NB4 (cell line): ENCODE measurements at regions not wholly inside any gene's neighbourhood (a gene's known extent, or its start where the extent isn't known, plus 50 kb on each side); places are given as distances from the start of the nearest gene placed in this dataset.

Experiments used
- DNase-seq: peaks from one replicate; pipeline ENCODE4 v3.0.0; 2010; ENCODE audit warnings: low read depth
- H3K4me3 ChIP-seq: one replicate; pipeline ENCODE4 v1.5.1; 2011; ENCODE audit warnings: mild to moderate bottlenecking, low read depth, low read length, moderate library complexity
- MYC ChIP-seq: IDR thresholded peaks from 2 replicates; pipeline ENCODE4 v1.6.1; 2011; ENCODE audit warnings: low read depth, low read length
- POLR2A ChIP-seq: IDR thresholded peaks from 2 replicates; pipeline ENCODE4 v1.6.1; 2011; ENCODE audit warnings: mild to moderate bottlenecking; ENCODE audit not compliant: insufficient read length; ENCODE audit errors: extremely low read depth
- TF ChIP-seq, protein P1 (sequence below): IDR thresholded peaks from 2 replicates; pipeline ENCODE4 v1.6.1; 2011; ENCODE audit warnings: low read depth, low read length
- TF ChIP-seq, protein P2 (sequence below): IDR thresholded peaks from one replicate; pipeline ENCODE4 v1.5.1; 2012; ENCODE audit warnings: low read depth, low read length

GRCh38 chr5:152632360-152632759 lies 227.3 kb upstream of the NMUR2 start:
- DNase-seq: no peak
- TF ChIP-seq, protein P1, sequence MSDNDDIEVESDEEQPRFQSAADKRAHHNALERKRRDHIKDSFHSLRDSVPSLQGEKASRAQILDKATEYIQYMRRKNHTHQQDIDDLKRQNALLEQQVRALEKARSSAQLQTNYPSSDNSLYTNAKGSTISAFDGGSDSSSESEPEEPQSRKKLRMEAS: no peak
- TF ChIP-seq, protein P2, sequence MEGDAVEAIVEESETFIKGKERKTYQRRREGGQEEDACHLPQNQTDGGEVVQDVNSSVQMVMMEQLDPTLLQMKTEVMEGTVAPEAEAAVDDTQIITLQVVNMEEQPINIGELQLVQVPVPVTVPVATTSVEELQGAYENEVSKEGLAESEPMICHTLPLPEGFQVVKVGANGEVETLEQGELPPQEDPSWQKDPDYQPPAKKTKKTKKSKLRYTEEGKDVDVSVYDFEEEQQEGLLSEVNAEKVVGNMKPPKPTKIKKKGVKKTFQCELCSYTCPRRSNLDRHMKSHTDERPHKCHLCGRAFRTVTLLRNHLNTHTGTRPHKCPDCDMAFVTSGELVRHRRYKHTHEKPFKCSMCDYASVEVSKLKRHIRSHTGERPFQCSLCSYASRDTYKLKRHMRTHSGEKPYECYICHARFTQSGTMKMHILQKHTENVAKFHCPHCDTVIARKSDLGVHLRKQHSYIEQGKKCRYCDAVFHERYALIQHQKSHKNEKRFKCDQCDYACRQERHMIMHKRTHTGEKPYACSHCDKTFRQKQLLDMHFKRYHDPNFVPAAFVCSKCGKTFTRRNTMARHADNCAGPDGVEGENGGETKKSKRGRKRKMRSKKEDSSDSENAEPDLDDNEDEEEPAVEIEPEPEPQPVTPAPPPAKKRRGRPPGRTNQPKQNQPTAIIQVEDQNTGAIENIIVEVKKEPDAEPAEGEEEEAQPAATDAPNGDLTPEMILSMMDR: no peak
- no peak for TF ChIP-seq POLR2A
- no peak for TF ChIP-seq MYC
- no peak overlapping the region for H3K4me3 ChIP-seq

GRCh38 chr5:152634586-152634985 lies 229.5 kb upstream of the NMUR2 start:
- TF ChIP-seq, protein P1: no peak
- TF ChIP-seq POLR2A (no peak), MYC (no peak)
- TF ChIP-seq, protein P2: no peak
- H3K4me3 ChIP-seq: no peak overlapping the region
- no peak for DNase-seq

- no peak overlapping the region for H3K4me3 ChIP-seq
- DNase-seq: no peak
- TF ChIP-seq, protein P1: no peak
- TF ChIP-seq, protein P2: no peak
- TF ChIP-seq MYC (no peak), POLR2A (no peak)
Observed at GRCh38 chr5:152638996-152639552, 234.0 kb upstream of the NMUR2 start.

GRCh38 chr5:152641970-152642805 lies 237.1 kb upstream of the NMUR2 start:
- no peak overlapping the region for H3K4me3 ChIP-seq
- no peak for DNase-seq
- TF ChIP-seq POLR2A (no peak), MYC (no peak)
- TF ChIP-seq, protein P2: no peak
- TF ChIP-seq, protein P1: no peak

GRCh38 chr5:152642880-152643279 lies 237.8 kb upstream of the NMUR2 start:
- TF ChIP-seq, protein P2: no peak
- TF ChIP-seq, protein P1: no peak
- no peak for TF ChIP-seq POLR2A
- TF ChIP-seq MYC: no peak
- no peak for DNase-seq
- no peak overlapping the region for H3K4me3 ChIP-seq
